Lower leg skin (tissue), 3 donors: ENCODE measurements at regions not wholly inside any gene's neighbourhood (a gene's known extent, or its start where the extent isn't known, plus 50 kb on each side); places are given as distances from the start of the nearest gene placed in this dataset.

Source experiments
- CTCF ChIP-seq, 3 donors: fragments of 450-650 bp; IDR thresholded peaks; one replicate each; pipeline ENCODE4 v1.5.1; 2016; ENCODE audit warnings: antibody characterized with exemption in 3 of 3, mild to moderate bottlenecking in 3 of 3, moderate library complexity in 2 of 3
- POLR2A ChIP-seq, 2 donors: fragments of 450-650 bp; IDR thresholded peaks; one replicate each; pipeline ENCODE4 v1.6.1; 2016 to 2017; ENCODE audit warnings: antibody characterized with exemption in 2 of 2, mild to moderate bottlenecking in 1 of 2, moderate library complexity in 1 of 2

GRCh38 chr14:97571866-97572555, 774.8 kb downstream of the VRK1 start:
- TF ChIP-seq CTCF (IDR thresholded peaks at IDR 0.05) = no peak
- TF ChIP-seq POLR2A (IDR thresholded peaks at IDR 0.05) = no peak
